CD4-positive, alpha-beta memory T cell (primary cell): ENCODE measurements at regions not wholly inside any gene's neighbourhood (a gene's known extent, or its start where the extent isn't known, plus 50 kb on each side); places are given as distances from the start of the nearest gene placed in this dataset.

Experiments used
- CTCF ChIA-PET: fragments of 350-600 bp; sonication (Branson Sonifier 250); formaldehyde crosslinking; loops from one replicate; lab custom pipeline; 2021; ENCODE audit warnings: inconsistent platforms; ENCODE audit not compliant: partially characterized antibody; lab: Charles Lee
- POLR2A ChIA-PET: fragments of 350-600 bp; sonication (Branson Sonifier 250); formaldehyde crosslinking; loops from one replicate; lab custom pipeline; 2021; ENCODE audit not compliant: partially characterized antibody; lab: Charles Lee
- DNase-seq, 5 donors: peaks; one replicate each; pipeline versions ENCODE4 v3.0.0 to v3.0.0-alpha.2; 2020 to 2022; ENCODE audit warnings: mixed read lengths in 1 of 5
- H3K27ac ChIP-seq: one replicate; pipeline ENCODE4 v1.7.0; 2013; ENCODE audit warnings: low read depth, low read length
- H3K27me3 ChIP-seq: 2 replicates; pipeline ENCODE4 v1.7.0; 2013; ENCODE audit warnings: mild to moderate bottlenecking, low read length, moderate library complexity; ENCODE audit not compliant: insufficient read depth
- H3K36me3 ChIP-seq: 2 replicates; pipeline ENCODE4 v1.7.0; 2013; ENCODE audit warnings: mild to moderate bottlenecking, low read length, moderate library complexity; ENCODE audit not compliant: insufficient read depth
- H3K4me1 ChIP-seq: 2 replicates; pipeline ENCODE4 v1.7.0; 2013; ENCODE audit warnings: mild to moderate bottlenecking, low read length, moderate library complexity; ENCODE audit not compliant: insufficient read depth
- H3K4me3 ChIP-seq, 2 donors: one replicate each; pipeline ENCODE4 v1.7.0; 2013; ENCODE audit warnings: low read length in 2 of 2, mild to moderate bottlenecking in 1 of 2
- H3K9me3 ChIP-seq, 2 donors: one replicate each; pipeline ENCODE4 v1.7.0; 2013; ENCODE audit warnings: low read length in 2 of 2, control low read depth in 1 of 2; ENCODE audit not compliant: control insufficient read depth in 1 of 2
- H3K27ac Mint-ChIP-seq, 7 donors: one replicate each; pipeline ENCODE4 v1.8.0; 2020 to 2021; ENCODE audit warnings: mixed read lengths in 7 of 7, mild to moderate bottlenecking in 6 of 7, inconsistent platforms in 3 of 7, moderate library complexity in 3 of 7
- H3K27me3 Mint-ChIP-seq, 2 donors: one replicate each; pipeline ENCODE4 v1.8.0; 2020 to 2021; ENCODE audit warnings: mixed read lengths in 2 of 2
- H3K36me3 Mint-ChIP-seq, 2 donors: one replicate each; pipeline ENCODE4 v1.8.0; 2020 to 2021; ENCODE audit warnings: mixed read lengths in 2 of 2, inconsistent platforms in 1 of 2, mild to moderate bottlenecking in 1 of 2
- H3K4me1 Mint-ChIP-seq, 4 donors: one replicate each; pipeline ENCODE4 v1.8.0; 2020 to 2021; ENCODE audit warnings: mixed read lengths in 4 of 4, mild to moderate bottlenecking in 1 of 4
- H3K4me3 Mint-ChIP-seq, 8 donors: one replicate each; pipeline ENCODE4 v1.8.0; 2020 to 2021; ENCODE audit warnings: mixed read lengths in 8 of 8, mild to moderate bottlenecking in 7 of 8, moderate library complexity in 6 of 8, inconsistent platforms in 3 of 8
- H3K9me3 Mint-ChIP-seq, 8 donors: one replicate each; pipeline ENCODE4 v1.8.0; 2020 to 2021; ENCODE audit warnings: mixed read lengths in 8 of 8, mild to moderate bottlenecking in 5 of 8, inconsistent platforms in 3 of 8, moderate library complexity in 1 of 8
- intact Hi-C: fragments of 100-400 bp; cut with micrococcal nuclease; formaldehyde crosslinking; loops from one replicate; pipeline ENCODE4 v1.15.1; 2023

- Histone ChIP-seq H3K9me3 (no peaks in the 10 kb centered on the region), H3K4me3 (no peak overlapping the region), H3K27me3 (no peaks in the 10 kb centered on the region), H3K27ac (no peak overlapping the region), H3K36me3 (no peaks in the 10 kb centered on the region), H3K4me1 (no peaks in the 10 kb centered on the region)
- Mint-ChIP-seq H3K4me1 (no peaks in the 10 kb centered on the region), H3K27me3 (no peaks in the 10 kb centered on the region), H3K36me3 (no peaks in the 10 kb centered on the region), H3K4me3 (no peak overlapping the region), H3K9me3 (peaks cover 2 to 14% (median 9%) of the 10 kb centered on the region in 8 donors), H3K27ac (no peak overlapping the region)
- ChIA-PET POLR2A (no interaction called here), CTCF (no interaction called here)
- no peak for DNase-seq
- intact Hi-C loops, result no loop called here
These were observed 925.4 kb upstream of the TMPRSS15 start for GRCh38 chr21:19328954-19329353.

GRCh38 chr21:19340303-19340702 lies 936.7 kb upstream of the TMPRSS15 start:
- H3K4me3 Mint-ChIP-seq, result no peak overlapping the region
- H3K9me3 ChIP-seq, result no peaks in the 10 kb centered on the region
- ChIA-PET CTCF (no interaction called here), POLR2A (no interaction called here)
- no peaks in the 10 kb centered on the region for H3K4me1 ChIP-seq
- DNase-seq, result no peak
- H3K36me3 ChIP-seq, result no peaks in the 10 kb centered on the region
- intact Hi-C loops, result no loop called here
- no peak overlapping the region for H3K27ac ChIP-seq
- H3K4me3 ChIP-seq, result no peak overlapping the region
- no peaks in the 10 kb centered on the region for H3K4me1 Mint-ChIP-seq
- no peaks in the 10 kb centered on the region for H3K27me3 ChIP-seq
- peaks cover 0 to 10% (median 2%) of the 10 kb centered on the region in 8 donors for H3K9me3 Mint-ChIP-seq
- no peak overlapping the region for H3K27ac Mint-ChIP-seq
- H3K36me3 Mint-ChIP-seq, result no peaks in the 10 kb centered on the region
- H3K27me3 Mint-ChIP-seq, result no peaks in the 10 kb centered on the region

- H3K27me3 Mint-ChIP-seq, result no peaks in the 10 kb centered on the region
- H3K4me3 Mint-ChIP-seq, result no peak overlapping the region
- intact Hi-C loops, result no loop called here
- no peaks in the 10 kb centered on the region for H3K4me1 Mint-ChIP-seq
- DNase-seq, result no peak
- POLR2A ChIA-PET, result no interaction called here
- no peaks in the 10 kb centered on the region for H3K36me3 ChIP-seq
- H3K27ac ChIP-seq, result no peak overlapping the region
- no peak overlapping the region for H3K4me3 ChIP-seq
- peaks cover 0 to 8% (median 2%) of the 10 kb centered on the region in 8 donors for H3K9me3 Mint-ChIP-seq
- no peaks in the 10 kb centered on the region for H3K27me3 ChIP-seq
- CTCF ChIA-PET, result no interaction called here
- no peaks in the 10 kb centered on the region for H3K36me3 Mint-ChIP-seq
- H3K27ac Mint-ChIP-seq, result no peak overlapping the region
- no peaks in the 10 kb centered on the region for H3K9me3 ChIP-seq
- no peaks in the 10 kb centered on the region for H3K4me1 ChIP-seq
These were observed 937.4 kb upstream of the TMPRSS15 start for GRCh38 chr21:19340954-19341353.

- Mint-ChIP-seq H3K36me3 (no peaks in the 10 kb centered on the region), H3K4me1 (no peaks in the 10 kb centered on the region), H3K9me3 (peaks cover 0 to 17% (median 3%) of the 10 kb centered on the region in 8 donors), H3K4me3 (no peak overlapping the region), H3K27me3 (no peaks in the 10 kb centered on the region), H3K27ac (no peak overlapping the region)
- intact Hi-C loops, result no loop called here
- Histone ChIP-seq H3K9me3 (no peaks in the 10 kb centered on the region), H3K4me1 (no peaks in the 10 kb centered on the region), H3K27ac (no peak overlapping the region), H3K36me3 (no peaks in the 10 kb centered on the region), H3K27me3 (no peaks in the 10 kb centered on the region), H3K4me3 (no peak overlapping the region)
- ChIA-PET POLR2A (no interaction called here), CTCF (no interaction called here)
- no peak for DNase-seq
These were observed 940.1 kb upstream of the TMPRSS15 start for GRCh38 chr21:19343711-19344110.

- H3K4me3 ChIP-seq, result no peak overlapping the region
- Mint-ChIP-seq H3K4me1 (no peaks in the 10 kb centered on the region), H3K36me3 (no peaks in the 10 kb centered on the region)
These were observed 946.7 kb upstream of the TMPRSS15 start for GRCh38 chr21:19350286-19350685.

GRCh38 chr21:19353256-19353655 lies 949.7 kb upstream of the TMPRSS15 start:
- CTCF ChIA-PET, result no interaction called here

More at GRCh38 chr21:19350286-19350685, 946.7 kb upstream of the TMPRSS15 start:
- H3K9me3 ChIP-seq, result no peaks in the 10 kb centered on the region
- H3K36me3 ChIP-seq, result no peaks in the 10 kb centered on the region
- no peaks in the 10 kb centered on the region for H3K27me3 ChIP-seq
- DNase-seq, result no peak
- Mint-ChIP-seq H3K27me3 (no peaks in the 10 kb centered on the region), H3K4me3 (no peak overlapping the region), H3K27ac (no peak overlapping the region), H3K9me3 (peaks cover 0 to 19% (median 3%) of the 10 kb centered on the region in 8 donors)
- ChIA-PET CTCF (no interaction called here), POLR2A (no interaction called here)
- intact Hi-C loops, result no loop called here
- no peak overlapping the region for H3K27ac ChIP-seq
- H3K4me1 ChIP-seq, result no peaks in the 10 kb centered on the region

GRCh38 chr21:19368944-19369343 lies 965.4 kb upstream of the TMPRSS15 start:
- DNase-seq, result no peak
- Histone ChIP-seq H3K4me1 (no peaks in the 10 kb centered on the region), H3K4me3 (no peak overlapping the region), H3K36me3 (no peaks in the 10 kb centered on the region), H3K9me3 (no peaks in the 10 kb centered on the region), H3K27me3 (no peaks in the 10 kb centered on the region), H3K27ac (no peak overlapping the region)
- no peaks in the 10 kb centered on the region for H3K4me1 Mint-ChIP-seq
- H3K36me3 Mint-ChIP-seq, result no peaks in the 10 kb centered on the region
- no peak overlapping the region for H3K4me3 Mint-ChIP-seq
- H3K9me3 Mint-ChIP-seq, result peaks cover 1 to 17% (median 5%) of the 10 kb centered on the region in 8 donors
- intact Hi-C loops, result no loop called here
- H3K27ac Mint-ChIP-seq, result no peak overlapping the region
- ChIA-PET CTCF (no interaction called here), POLR2A (no interaction called here)
- H3K27me3 Mint-ChIP-seq, result no peaks in the 10 kb centered on the region

More at GRCh38 chr21:19353256-19353655, 949.7 kb upstream of the TMPRSS15 start:
- Mint-ChIP-seq H3K9me3 (peaks cover 0 to 14% (median 5%) of the 10 kb centered on the region in 8 donors), H3K27ac (no peak overlapping the region), H3K36me3 (no peaks in the 10 kb centered on the region), H3K4me3 (no peak overlapping the region), H3K27me3 (no peaks in the 10 kb centered on the region), H3K4me1 (no peaks in the 10 kb centered on the region)
- POLR2A ChIA-PET, result no interaction called here
- H3K4me1 ChIP-seq, result no peaks in the 10 kb centered on the region
- DNase-seq, result no peak
- H3K9me3 ChIP-seq, result no peaks in the 10 kb centered on the region
- no peaks in the 10 kb centered on the region for H3K27me3 ChIP-seq
- intact Hi-C loops, result no loop called here
- H3K27ac ChIP-seq, result no peak overlapping the region
- no peaks in the 10 kb centered on the region for H3K36me3 ChIP-seq
- H3K4me3 ChIP-seq, result no peak overlapping the region

- no peaks in the 10 kb centered on the region for H3K27me3 Mint-ChIP-seq
- intact Hi-C loops, result no loop called here
- H3K4me3 Mint-ChIP-seq, result no peak overlapping the region
- H3K4me1 Mint-ChIP-seq, result no peaks in the 10 kb centered on the region
- DNase-seq, result no peak
- POLR2A ChIA-PET, result no interaction called here
- no peaks in the 10 kb centered on the region for H3K9me3 ChIP-seq
- CTCF ChIA-PET, result no interaction called here
- no peaks in the 10 kb centered on the region for H3K27me3 ChIP-seq
- no peaks in the 10 kb centered on the region for H3K36me3 ChIP-seq
- H3K27ac Mint-ChIP-seq, result no peak overlapping the region
- no peaks in the 10 kb centered on the region for H3K4me1 ChIP-seq
- peaks cover 0 to 15% (median 4%) of the 10 kb centered on the region in 8 donors for H3K9me3 Mint-ChIP-seq
- no peak overlapping the region for H3K27ac ChIP-seq
- H3K4me3 ChIP-seq, result no peak overlapping the region
- H3K36me3 Mint-ChIP-seq, result no peaks in the 10 kb centered on the region
These were observed 988.8 kb upstream of the TMPRSS15 start for GRCh38 chr21:19392390-19392789.
